WI38 (cell line): ENCODE measurements at regions not wholly inside any gene's neighbourhood (a gene's known extent, or its start where the extent isn't known, plus 50 kb on each side); places are given as distances from the start of the nearest gene placed in this dataset.

Source experiments
- H3K4me3 ChIP-seq: 2 replicates; pipeline ENCODE4 v1.5.1; 2011; ENCODE audit warnings: low read depth, mild to moderate bottlenecking, control low read depth, low read length
- TF ChIP-seq, protein P1 (sequence below): IDR thresholded peaks from 2 replicates; pipeline ENCODE4 v1.5.1; 2012; ENCODE audit warnings: low read depth, mild to moderate bottlenecking, control low read depth, low read length

GRCh38 chr14:86641310-86641709, 1111.4 kb downstream of the FLRT2 start:
- no peak overlapping the region for H3K4me3 ChIP-seq
- TF ChIP-seq, protein P1, sequence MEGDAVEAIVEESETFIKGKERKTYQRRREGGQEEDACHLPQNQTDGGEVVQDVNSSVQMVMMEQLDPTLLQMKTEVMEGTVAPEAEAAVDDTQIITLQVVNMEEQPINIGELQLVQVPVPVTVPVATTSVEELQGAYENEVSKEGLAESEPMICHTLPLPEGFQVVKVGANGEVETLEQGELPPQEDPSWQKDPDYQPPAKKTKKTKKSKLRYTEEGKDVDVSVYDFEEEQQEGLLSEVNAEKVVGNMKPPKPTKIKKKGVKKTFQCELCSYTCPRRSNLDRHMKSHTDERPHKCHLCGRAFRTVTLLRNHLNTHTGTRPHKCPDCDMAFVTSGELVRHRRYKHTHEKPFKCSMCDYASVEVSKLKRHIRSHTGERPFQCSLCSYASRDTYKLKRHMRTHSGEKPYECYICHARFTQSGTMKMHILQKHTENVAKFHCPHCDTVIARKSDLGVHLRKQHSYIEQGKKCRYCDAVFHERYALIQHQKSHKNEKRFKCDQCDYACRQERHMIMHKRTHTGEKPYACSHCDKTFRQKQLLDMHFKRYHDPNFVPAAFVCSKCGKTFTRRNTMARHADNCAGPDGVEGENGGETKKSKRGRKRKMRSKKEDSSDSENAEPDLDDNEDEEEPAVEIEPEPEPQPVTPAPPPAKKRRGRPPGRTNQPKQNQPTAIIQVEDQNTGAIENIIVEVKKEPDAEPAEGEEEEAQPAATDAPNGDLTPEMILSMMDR: no peak

DNA sequence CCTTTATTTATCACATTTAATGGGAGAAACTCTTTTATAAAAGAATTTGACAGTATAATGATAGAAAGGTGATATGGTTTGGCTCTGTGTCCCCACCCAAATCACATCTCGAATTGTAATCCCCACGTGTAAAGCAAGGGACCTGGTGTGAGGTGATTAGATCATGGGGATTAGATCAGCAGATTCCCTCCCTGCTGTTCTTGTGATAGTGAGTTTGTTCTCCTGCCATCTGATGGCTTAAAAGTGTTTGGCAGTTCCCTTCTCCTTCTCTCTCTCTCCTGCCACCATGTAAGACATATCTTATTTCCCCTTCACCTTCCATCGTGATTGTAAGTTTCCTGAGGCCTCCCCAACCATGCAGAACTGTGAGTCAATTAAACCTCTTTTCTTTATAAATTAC, 1110.3 kb downstream of the FLRT2 start:
- TF ChIP-seq, protein P1: no peak
- no peak overlapping the region for H3K4me3 ChIP-seq

DNA sequence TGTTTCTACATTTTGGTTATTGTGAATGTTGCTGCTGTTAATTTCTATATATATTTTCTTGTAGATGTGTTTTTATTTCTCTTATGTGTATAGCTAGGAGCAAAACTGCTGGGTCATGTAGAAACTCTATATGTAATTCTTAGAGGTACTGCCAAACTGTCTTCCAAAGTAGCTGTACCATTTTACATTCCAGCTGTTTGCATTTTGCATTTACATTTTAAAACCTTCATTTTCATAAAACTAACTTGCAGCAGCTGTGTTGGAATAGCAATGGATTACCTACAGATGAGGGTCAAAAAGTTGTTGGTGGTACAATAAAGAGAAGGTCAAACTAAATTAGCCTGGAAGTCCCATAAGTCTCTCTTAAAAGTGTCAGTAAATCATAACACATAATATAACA, 1109.7 kb downstream of the FLRT2 start:
- TF ChIP-seq, protein P1: no peak
- no peak overlapping the region for H3K4me3 ChIP-seq

- TF ChIP-seq, protein P1: no peak
- no peak overlapping the region for H3K4me3 ChIP-seq
Measured at GRCh38 chr14:86639146-86639545, 1109.2 kb downstream of the FLRT2 start.

DNA sequence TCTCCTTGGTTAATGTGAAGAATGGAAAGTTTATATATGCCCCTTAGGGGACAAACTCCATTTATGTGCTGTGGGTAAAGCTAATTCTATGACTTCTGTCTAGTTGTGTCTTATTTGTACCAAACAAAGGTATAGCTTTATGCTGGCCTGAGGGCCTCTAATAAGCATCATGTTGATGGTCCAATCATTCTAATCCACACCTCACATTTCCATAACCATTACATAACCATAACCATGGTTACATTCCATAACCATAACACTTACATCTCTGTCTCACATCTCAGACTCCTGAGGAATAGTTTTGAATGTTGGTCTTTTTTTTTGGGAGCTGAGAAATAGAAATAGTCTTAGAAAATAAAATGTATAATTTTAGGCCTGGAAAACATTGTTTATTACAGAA, 1097.1 kb downstream of the FLRT2 start:
- TF ChIP-seq, protein P1: no peak
- H3K4me3 ChIP-seq: no peak overlapping the region

GRCh38 chr14:86626530-86626929, 1096.6 kb downstream of the FLRT2 start:
- H3K4me3 ChIP-seq: no peak overlapping the region
- TF ChIP-seq, protein P1: no peak

DNA sequence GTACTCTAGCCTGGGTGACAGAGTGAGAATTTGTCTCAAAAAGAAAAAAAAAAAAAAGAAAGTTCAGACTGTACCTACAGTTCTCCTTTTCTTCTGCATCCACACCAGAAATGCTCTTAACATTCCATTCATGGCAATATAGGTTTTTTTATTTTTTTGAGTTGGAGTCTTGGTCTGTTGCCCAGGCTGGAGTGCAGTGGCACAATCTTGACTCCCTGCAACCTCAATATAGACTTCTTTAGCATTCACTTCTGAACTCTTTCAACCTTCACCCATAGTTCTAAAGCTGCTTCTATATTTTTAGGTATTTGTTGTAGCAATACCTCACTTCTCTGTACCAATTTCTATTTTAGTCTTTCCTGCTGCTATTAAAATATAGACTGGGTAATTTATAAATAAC, 1095.7 kb downstream of the FLRT2 start:
- TF ChIP-seq, protein P1: no peak

More for the DNA sequence above, 1095.7 kb downstream of the FLRT2 start:
- no peak overlapping the region for H3K4me3 ChIP-seq
